ENCODE measurements at regions not wholly inside any gene's neighbourhood (a gene's known extent, or its start where the extent isn't known, plus 50 kb on each side); places are given as distances from the start of the nearest gene placed in this dataset.

DNA sequence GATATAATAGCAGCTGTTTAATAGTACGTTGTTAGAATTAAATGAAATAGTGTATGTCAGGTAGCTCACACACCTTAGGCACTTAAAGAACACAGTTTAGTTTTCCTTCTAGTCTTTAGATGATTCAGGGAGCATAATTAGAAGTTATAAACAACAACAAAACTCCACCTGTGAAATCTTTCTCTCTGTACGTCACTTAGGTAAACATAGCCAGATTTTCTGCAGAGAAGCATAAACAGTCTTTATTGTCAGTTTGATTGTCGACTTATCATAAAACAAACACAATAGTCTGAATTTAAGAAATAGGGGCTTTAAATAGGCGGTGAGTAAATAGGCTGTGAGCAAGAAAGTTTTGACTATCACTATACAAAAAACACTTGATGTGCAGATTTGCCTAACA is 84.6 kb upstream of the PKP2 start:
- TF ChIP-seq, protein P1, sequence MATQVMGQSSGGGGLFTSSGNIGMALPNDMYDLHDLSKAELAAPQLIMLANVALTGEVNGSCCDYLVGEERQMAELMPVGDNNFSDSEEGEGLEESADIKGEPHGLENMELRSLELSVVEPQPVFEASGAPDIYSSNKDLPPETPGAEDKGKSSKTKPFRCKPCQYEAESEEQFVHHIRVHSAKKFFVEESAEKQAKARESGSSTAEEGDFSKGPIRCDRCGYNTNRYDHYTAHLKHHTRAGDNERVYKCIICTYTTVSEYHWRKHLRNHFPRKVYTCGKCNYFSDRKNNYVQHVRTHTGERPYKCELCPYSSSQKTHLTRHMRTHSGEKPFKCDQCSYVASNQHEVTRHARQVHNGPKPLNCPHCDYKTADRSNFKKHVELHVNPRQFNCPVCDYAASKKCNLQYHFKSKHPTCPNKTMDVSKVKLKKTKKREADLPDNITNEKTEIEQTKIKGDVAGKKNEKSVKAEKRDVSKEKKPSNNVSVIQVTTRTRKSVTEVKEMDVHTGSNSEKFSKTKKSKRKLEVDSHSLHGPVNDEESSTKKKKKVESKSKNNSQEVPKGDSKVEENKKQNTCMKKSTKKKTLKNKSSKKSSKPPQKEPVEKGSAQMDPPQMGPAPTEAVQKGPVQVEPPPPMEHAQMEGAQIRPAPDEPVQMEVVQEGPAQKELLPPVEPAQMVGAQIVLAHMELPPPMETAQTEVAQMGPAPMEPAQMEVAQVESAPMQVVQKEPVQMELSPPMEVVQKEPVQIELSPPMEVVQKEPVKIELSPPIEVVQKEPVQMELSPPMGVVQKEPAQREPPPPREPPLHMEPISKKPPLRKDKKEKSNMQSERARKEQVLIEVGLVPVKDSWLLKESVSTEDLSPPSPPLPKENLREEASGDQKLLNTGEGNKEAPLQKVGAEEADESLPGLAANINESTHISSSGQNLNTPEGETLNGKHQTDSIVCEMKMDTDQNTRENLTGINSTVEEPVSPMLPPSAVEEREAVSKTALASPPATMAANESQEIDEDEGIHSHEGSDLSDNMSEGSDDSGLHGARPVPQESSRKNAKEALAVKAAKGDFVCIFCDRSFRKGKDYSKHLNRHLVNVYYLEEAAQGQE (IDR thresholded peaks at IDR 0.05; ENCODE audit: low read depth) = no peak
- TF ChIP-seq EP300 (IDR thresholded peaks at IDR 0.05; ENCODE audit: borderline replicate concordance) (no peak), CREB1 (IDR thresholded peaks at IDR 0.05; ENCODE audit: low read depth) (no peak), RAD21 (IDR thresholded peaks at IDR 0.05; ENCODE audit: low read depth) (no peak), EGR1 (IDR thresholded peaks at IDR 0.05) (no peak), TAF1 (IDR thresholded peaks at IDR 0.05; ENCODE audit: low read depth) (no peak), CEBPB (IDR thresholded peaks at IDR 0.05) (no peak)
- TF ChIP-seq, protein P2, sequence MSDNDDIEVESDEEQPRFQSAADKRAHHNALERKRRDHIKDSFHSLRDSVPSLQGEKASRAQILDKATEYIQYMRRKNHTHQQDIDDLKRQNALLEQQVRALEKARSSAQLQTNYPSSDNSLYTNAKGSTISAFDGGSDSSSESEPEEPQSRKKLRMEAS (IDR thresholded peaks at IDR 0.05) = no peak
